ENCODE measurements at regions not wholly inside any gene's neighbourhood (a gene's known extent, or its start where the extent isn't known, plus 50 kb on each side); places are given as distances from the start of the nearest gene placed in this dataset.

- no peak for TF ChIP-seq CTCF (IDR thresholded peaks at IDR 0.05; ENCODE audit: insufficient read depth, low read depth, low read length)
- no peak overlapping the region for H3K4me3 ChIP-seq (ENCODE audit: low read depth, low read length)
- no peak for DNase-seq (ENCODE audit: low read depth)
Measured at GRCh38 chr6:12528136-12528535, 188.4 kb upstream of the PHACTR1 start.

- DNase-seq (ENCODE audit: low read depth), result peak; percentile 68
- TF ChIP-seq CTCF (IDR thresholded peaks at IDR 0.05; ENCODE audit: insufficient read depth, low read depth, low read length), result no peak
- no peak overlapping the region for H3K4me3 ChIP-seq (ENCODE audit: low read depth, low read length)
Measured at GRCh38 chr6:12528581-12529363, 187.8 kb upstream of the PHACTR1 start.

- DNase-seq (ENCODE audit: low read depth), result no peak
- no peak for TF ChIP-seq CTCF (IDR thresholded peaks at IDR 0.05; ENCODE audit: insufficient read depth, low read depth, low read length)
- no peak overlapping the region for H3K4me3 ChIP-seq (ENCODE audit: low read depth, low read length)
Measured at GRCh38 chr6:12529364-12530019, 187.1 kb upstream of the PHACTR1 start.

- TF ChIP-seq CTCF (IDR thresholded peaks at IDR 0.05; ENCODE audit: insufficient read depth, low read depth, low read length), result no peak
- DNase-seq (ENCODE audit: low read depth), result no peak
- H3K4me3 ChIP-seq (ENCODE audit: low read depth, low read length), result no peak overlapping the region
Measured at GRCh38 chr6:12530345-12530744, 186.2 kb upstream of the PHACTR1 start.

GRCh38 chr6:12533586-12533985 lies 183.0 kb upstream of the PHACTR1 start:
- DNase-seq (ENCODE audit: low read depth), result no peak
- TF ChIP-seq CTCF (IDR thresholded peaks at IDR 0.05; ENCODE audit: insufficient read depth, low read depth, low read length), result no peak
- no peak overlapping the region for H3K4me3 ChIP-seq (ENCODE audit: low read depth, low read length)

GRCh38 chr6:12534069-12534853 lies 182.3 kb upstream of the PHACTR1 start:
- H3K4me3 ChIP-seq (ENCODE audit: low read depth, low read length), result no peak overlapping the region
- no peak for TF ChIP-seq CTCF (IDR thresholded peaks at IDR 0.05; ENCODE audit: insufficient read depth, low read depth, low read length)
- DNase-seq (ENCODE audit: low read depth), result no peak
